ENCODE measurements at regions not wholly inside any gene's neighbourhood (a gene's known extent, or its start where the extent isn't known, plus 50 kb on each side); places are given as distances from the start of the nearest gene placed in this dataset.

DNA sequence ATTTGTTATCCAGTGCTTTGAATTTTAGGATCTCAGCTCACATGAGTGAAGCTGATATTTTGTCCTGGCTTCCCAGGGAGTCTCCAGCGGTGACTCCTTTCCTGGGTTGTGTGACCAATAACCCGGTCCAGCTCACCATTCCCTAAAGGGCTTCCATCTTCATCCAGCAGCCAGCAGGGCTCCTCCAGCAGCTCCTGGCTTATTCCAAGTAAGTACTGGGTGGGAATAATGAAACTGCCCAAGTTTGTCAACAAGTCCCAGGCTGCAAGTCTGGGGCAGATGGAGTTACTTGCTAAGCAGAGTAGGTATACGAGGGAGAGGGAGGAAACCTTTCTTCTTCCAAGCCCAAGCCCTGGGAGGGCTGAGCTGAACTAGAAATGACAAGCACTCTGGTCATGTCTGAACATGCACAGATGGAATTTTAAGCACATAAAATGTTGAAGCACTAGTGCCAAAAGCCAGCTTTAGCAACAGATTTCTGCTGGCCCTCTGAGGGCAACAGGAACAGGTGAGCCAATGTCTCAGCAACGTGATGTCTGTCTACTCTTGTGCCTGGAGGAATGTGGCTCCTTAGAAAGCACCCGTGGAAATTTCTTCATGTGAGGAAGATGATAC lies 153.7 kb upstream of the DAPK1 start:
- TF ChIP-seq, protein P1, sequence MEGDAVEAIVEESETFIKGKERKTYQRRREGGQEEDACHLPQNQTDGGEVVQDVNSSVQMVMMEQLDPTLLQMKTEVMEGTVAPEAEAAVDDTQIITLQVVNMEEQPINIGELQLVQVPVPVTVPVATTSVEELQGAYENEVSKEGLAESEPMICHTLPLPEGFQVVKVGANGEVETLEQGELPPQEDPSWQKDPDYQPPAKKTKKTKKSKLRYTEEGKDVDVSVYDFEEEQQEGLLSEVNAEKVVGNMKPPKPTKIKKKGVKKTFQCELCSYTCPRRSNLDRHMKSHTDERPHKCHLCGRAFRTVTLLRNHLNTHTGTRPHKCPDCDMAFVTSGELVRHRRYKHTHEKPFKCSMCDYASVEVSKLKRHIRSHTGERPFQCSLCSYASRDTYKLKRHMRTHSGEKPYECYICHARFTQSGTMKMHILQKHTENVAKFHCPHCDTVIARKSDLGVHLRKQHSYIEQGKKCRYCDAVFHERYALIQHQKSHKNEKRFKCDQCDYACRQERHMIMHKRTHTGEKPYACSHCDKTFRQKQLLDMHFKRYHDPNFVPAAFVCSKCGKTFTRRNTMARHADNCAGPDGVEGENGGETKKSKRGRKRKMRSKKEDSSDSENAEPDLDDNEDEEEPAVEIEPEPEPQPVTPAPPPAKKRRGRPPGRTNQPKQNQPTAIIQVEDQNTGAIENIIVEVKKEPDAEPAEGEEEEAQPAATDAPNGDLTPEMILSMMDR (IDR thresholded peaks at IDR 0.05) = no peak
- TF ChIP-seq POLR2A (IDR thresholded peaks at IDR 0.05) (no peak), EP300 (IDR thresholded peaks at IDR 0.05) (no peak)

Measured in stomach (tissue), 4 donors.